Spinal cord (tissue), 9 donors: ENCODE measurements at regions not wholly inside any gene's neighbourhood (a gene's known extent, or its start where the extent isn't known, plus 50 kb on each side); places are given as distances from the start of the nearest gene placed in this dataset.
"Not testable (repeated sequence)": the region's sequence is repeated elsewhere in the genome, so short reads cannot be mapped to it uniquely, and the experiment has no call there.

ENCODE experiments used
- DNase-seq, 6 donors: peaks; one replicate each; pipeline versions ENCODE4 v3.0.0 to v3.0.0-alpha.2; 2013 to 2015; ENCODE audit warnings: low spot score in 6 of 6, low read depth in 4 of 6
- H3K27ac ChIP-seq: one replicate; pipeline ENCODE4 v1.5.1; 2013; ENCODE audit warnings: low read depth, low read length, control low read depth
- H3K27me3 ChIP-seq: one replicate; pipeline ENCODE4 v1.6.1; 2013; ENCODE audit warnings: low read length; ENCODE audit not compliant: control insufficient read depth, insufficient read depth
- H3K36me3 ChIP-seq: one replicate; pipeline ENCODE4 v1.6.1; 2013; ENCODE audit warnings: low read length; ENCODE audit not compliant: control insufficient read depth, insufficient read depth
- H3K4me1 ChIP-seq: one replicate; pipeline ENCODE4 v1.6.1; 2013; ENCODE audit warnings: low read length; ENCODE audit not compliant: control insufficient read depth, insufficient read depth
- H3K4me3 ChIP-seq: one replicate; pipeline ENCODE4 v1.5.1; 2013; ENCODE audit warnings: low read depth, low read length, control low read depth
- H3K9me3 ChIP-seq: one replicate; pipeline ENCODE4 v1.6.1; 2013; ENCODE audit warnings: low read length; ENCODE audit not compliant: control insufficient read depth, insufficient read depth
- WGBS: methylation state at CpG from one replicate; pipeline ENCODE4 v1.1.5; 2013; ENCODE audit warnings: missing lambda C conversion rate; ENCODE audit not compliant: insufficient coverage; 5-methylcytosine and 5-hydroxymethylcytosine counted together
- donor health status: healthy.

- no peaks in the 10 kb centered on the region for H3K36me3 ChIP-seq
- no peak for DNase-seq
- H3K4me1 ChIP-seq, result no peaks in the 10 kb centered on the region
- H3K9me3 ChIP-seq, result no peaks in the 10 kb centered on the region
- no peak overlapping the region for H3K27ac ChIP-seq
- no peak overlapping the region for H3K4me3 ChIP-seq
- WGBS, result 84% methylated on average over 8 of the region's 10 CpGs
- H3K27me3 ChIP-seq, result no peaks in the 10 kb centered on the region
These were observed 638.0 kb downstream of the RNF144A start for GRCh38 chr2:7555260-7555659.

DNA sequence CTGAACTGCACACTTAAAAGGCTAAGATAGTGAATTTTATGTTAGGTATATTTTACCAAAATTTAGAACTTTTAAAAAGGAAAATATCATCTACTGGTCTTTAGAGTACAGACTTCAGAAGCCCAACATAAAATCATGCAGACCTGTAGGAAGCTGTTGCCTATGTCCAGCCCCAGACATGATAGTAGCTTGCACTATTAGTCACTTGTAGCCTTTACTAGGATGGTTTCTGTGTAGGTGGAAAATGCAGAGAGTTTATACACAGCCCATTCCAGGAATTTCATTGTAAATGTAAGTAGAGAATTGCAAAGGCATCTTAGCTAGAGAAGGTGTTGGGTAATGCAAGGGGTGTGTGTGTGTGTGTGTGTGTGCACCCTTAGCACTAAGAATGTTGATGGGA is 640.2 kb downstream of the RNF144A start:
- no peaks in the 10 kb centered on the region for H3K36me3 ChIP-seq
- no peaks in the 10 kb centered on the region for H3K27me3 ChIP-seq
- DNase-seq, result no peak
- H3K9me3 ChIP-seq, result no peaks in the 10 kb centered on the region
- H3K4me3 ChIP-seq, result no peak overlapping the region
- H3K4me1 ChIP-seq, result no peaks in the 10 kb centered on the region
- no peak overlapping the region for H3K27ac ChIP-seq

GRCh38 chr2:7559791-7560190 is 642.6 kb downstream of the RNF144A start:
- Histone ChIP-seq H3K36me3 (no peaks in the 10 kb centered on the region), H3K27ac (no peak overlapping the region), H3K9me3 (no peaks in the 10 kb centered on the region), H3K4me3 (no peak overlapping the region), H3K27me3 (no peaks in the 10 kb centered on the region), H3K4me1 (no peaks in the 10 kb centered on the region)
- DNase-seq, result no peak
- no CpG with 5 or more reads among the region's 1 CpG for WGBS

DNA sequence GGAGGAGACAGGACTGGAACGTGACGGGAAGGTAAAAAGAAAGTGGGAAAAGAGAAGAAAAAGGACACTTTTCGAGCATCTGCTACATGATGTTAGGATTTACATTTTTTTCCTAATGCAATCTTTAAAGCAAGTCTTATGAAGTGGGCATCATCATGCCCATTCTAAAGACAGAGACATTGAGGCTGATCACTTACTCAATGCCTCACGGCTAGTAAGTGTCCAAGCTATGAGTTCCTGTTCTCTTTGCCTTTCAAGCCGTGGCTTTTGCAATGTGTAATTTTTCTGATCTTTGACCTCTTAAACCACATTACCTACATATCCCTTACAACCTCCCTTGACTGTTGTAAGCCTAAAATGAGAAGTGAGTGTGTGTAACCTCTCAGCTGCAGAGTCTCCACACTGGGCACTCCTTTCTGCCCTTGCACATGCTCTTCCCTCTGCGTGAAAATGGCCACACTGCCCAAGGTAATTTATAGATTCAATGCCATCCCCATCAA is 649.2 kb downstream of the RNF144A start:
- no peaks in the 10 kb centered on the region for H3K36me3 ChIP-seq

DNA sequence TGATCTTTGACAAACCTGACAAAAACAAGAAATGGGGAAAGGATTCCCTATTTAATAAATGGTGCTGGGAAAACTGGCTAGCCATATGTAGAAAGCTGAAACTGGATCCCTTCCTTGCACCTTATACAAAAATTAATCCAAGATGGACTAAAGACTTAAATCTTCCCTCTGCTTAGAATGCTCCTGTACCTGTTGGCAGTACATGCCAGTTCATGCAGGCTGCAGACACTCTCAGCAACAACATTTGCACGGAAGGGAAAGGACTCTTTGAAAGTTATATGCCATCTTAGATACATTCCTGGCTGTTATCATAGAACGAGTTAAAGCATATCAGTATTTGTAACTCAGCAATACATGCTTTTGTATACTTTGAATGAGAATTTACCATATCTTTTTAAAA is 649.9 kb downstream of the RNF144A start:
- H3K4me1 ChIP-seq, H3K9me3 ChIP-seq, H3K4me3 ChIP-seq, H3K27me3 ChIP-seq, H3K27ac ChIP-seq, DNase-seq, H3K36me3 ChIP-seq: not testable (repeated sequence)
- WGBS, result no CpG with 5 or more reads among the region's 2 CpGs

More for the DNA sequence above, 649.2 kb downstream of the RNF144A start:
- no peak for DNase-seq
- Histone ChIP-seq H3K4me3 (no peak overlapping the region), H3K27ac (no peak overlapping the region), H3K27me3 (no peaks in the 10 kb centered on the region), H3K9me3 (no peaks in the 10 kb centered on the region), H3K4me1 (no peaks in the 10 kb centered on the region)
- WGBS, result 96% methylated on average over 4 of the region's 6 CpGs

DNA sequence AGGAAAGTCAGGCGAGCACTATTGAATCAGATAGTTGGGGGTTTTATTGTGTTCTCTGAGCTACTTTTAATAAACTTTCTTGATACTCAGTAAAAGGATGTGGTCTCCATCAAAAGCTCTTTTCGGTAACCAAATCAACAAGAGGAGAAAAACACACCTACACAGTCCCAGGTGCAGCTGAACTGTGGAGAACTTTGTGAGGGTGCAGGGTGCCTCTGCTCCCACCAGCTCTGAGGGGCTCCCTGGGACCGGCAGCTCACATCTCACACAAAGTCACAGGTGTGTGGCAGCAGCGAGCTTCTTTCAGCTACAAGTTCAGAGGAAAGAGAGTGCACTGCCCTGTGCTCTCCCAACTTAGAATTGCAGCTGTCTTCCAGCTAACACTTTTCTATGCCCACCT is 650.4 kb downstream of the RNF144A start:
- H3K4me3 ChIP-seq, result no peak overlapping the region
- DNase-seq, result no peak
- no peaks in the 10 kb centered on the region for H3K27me3 ChIP-seq
- no peak overlapping the region for H3K27ac ChIP-seq
- 60% methylated on average over 2 of the region's 4 CpGs for WGBS
- H3K4me1 ChIP-seq, result no peaks in the 10 kb centered on the region
- no peaks in the 10 kb centered on the region for H3K9me3 ChIP-seq
- no peaks in the 10 kb centered on the region for H3K36me3 ChIP-seq

- no peak overlapping the region for H3K4me3 ChIP-seq
- no peak overlapping the region for H3K27ac ChIP-seq
- no peaks in the 10 kb centered on the region for H3K9me3 ChIP-seq
- no CpG with 5 or more reads among the region's 3 CpGs for WGBS
- no peaks in the 10 kb centered on the region for H3K4me1 ChIP-seq
- H3K36me3 ChIP-seq, result no peaks in the 10 kb centered on the region
- H3K27me3 ChIP-seq, result no peaks in the 10 kb centered on the region
- peak in 1 of 6 donors; percentile 49 for DNase-seq
These were observed 653.0 kb downstream of the RNF144A start for GRCh38 chr2:7570247-7570646.

GRCh38 chr2:7571701-7572100 is 654.5 kb downstream of the RNF144A start:
- DNase-seq, result no peak
- H3K4me1 ChIP-seq, result no peaks in the 10 kb centered on the region
- no peak overlapping the region for H3K27ac ChIP-seq
- H3K36me3 ChIP-seq, result no peaks in the 10 kb centered on the region
- H3K9me3 ChIP-seq, result no peaks in the 10 kb centered on the region
- H3K4me3 ChIP-seq, result no peak overlapping the region
- H3K27me3 ChIP-seq, result no peaks in the 10 kb centered on the region
- no CpG with 5 or more reads among the region's 1 CpG for WGBS

DNA sequence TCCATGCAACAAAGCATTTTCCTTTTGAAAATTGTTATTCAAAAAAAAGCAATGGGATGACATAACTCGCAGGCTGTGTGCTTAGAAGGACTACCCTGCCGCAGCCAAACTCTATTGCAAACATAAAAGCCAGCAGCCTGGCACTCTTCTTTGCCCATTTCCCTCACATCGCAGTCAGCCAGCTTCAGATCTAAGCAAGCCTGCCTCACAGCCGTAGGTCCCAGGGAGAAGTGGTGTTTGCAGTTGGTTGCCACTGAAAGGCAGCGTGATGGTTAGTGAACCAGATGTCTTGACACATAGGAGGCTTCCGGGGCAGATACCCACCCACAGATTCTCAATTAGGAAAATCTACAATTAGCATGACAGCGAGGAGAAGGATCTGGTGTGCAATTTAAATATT is 655.2 kb downstream of the RNF144A start:
- DNase-seq, result peak in 2 of 6 donors; percentile 78 to 80
- Histone ChIP-seq H3K27me3 (no peaks in the 10 kb centered on the region), H3K9me3 (peaks cover 2% of the 10 kb centered on the region), H3K27ac (no peak overlapping the region), H3K4me3 (no peak overlapping the region), H3K4me1 (no peaks in the 10 kb centered on the region), H3K36me3 (no peaks in the 10 kb centered on the region)
- WGBS, result 63% methylated on average over 2 of the region's 7 CpGs

- no peak overlapping the region for H3K27ac ChIP-seq
- peaks cover 2% of the 10 kb centered on the region for H3K9me3 ChIP-seq
- no peaks in the 10 kb centered on the region for H3K27me3 ChIP-seq
- H3K4me3 ChIP-seq, result no peak overlapping the region
- no peaks in the 10 kb centered on the region for H3K36me3 ChIP-seq
- DNase-seq, result peak in 2 of 6 donors; percentile 41 to 43
- WGBS, result 10% methylated on average over 1 of the region's 6 CpGs
- H3K4me1 ChIP-seq, result no peaks in the 10 kb centered on the region
These were observed 656.1 kb downstream of the RNF144A start for GRCh38 chr2:7573166-7573825.
